ENCODE measurements at regions not wholly inside any gene's neighbourhood (a gene's known extent, or its start where the extent isn't known, plus 50 kb on each side); places are given as distances from the start of the nearest gene placed in this dataset.
"Not testable (repeated sequence)": the region's sequence is repeated elsewhere in the genome, so short reads cannot be mapped to it uniquely, and the experiment has no call there.

DNA sequence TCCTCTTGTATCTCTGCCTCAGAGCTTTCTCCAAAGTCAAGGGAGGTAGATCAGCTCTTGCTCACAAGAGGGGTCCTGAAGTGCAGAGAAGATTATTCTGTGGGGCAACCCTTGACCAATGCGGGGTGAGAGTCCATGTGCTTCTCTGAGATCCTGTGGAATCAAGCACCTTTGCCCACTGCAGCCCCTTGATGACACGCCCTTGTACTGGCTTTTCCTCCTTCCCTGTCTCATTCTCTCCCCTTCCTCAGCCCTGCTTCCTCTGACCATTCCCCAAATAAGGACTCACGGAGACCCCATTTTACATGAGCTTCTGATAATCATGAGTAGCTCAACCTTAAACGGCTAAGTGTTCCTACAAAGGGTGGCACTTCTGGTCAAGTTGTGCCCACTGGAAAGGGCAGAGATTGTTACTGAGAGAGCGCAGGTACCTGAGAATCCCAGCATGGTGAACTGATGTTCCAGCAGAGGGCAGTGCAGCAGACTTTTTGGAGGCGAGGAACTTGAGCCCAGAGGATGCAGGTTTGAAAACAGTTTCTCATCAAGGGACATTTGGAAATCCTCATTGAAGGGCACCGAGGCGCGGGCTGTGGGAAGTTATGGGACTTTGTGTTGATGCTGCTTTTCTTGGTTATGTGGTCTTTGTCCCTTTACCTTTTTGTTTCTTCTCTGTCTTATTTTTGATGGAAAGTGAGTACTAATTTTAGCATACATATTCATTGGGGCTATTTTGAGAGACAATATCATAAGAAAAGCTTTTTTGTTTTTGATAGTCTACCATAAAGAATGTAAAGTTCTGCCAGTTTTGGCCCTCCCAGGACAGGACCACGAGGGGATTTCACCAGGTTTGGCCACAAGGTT, 201.3 kb downstream of the RBM46 start:
- DNase-seq (ENCODE audit: low read depth in 1 of 2, low spot score in 1 of 2), result peak in 1 of 2 donors; percentile 3

DNA sequence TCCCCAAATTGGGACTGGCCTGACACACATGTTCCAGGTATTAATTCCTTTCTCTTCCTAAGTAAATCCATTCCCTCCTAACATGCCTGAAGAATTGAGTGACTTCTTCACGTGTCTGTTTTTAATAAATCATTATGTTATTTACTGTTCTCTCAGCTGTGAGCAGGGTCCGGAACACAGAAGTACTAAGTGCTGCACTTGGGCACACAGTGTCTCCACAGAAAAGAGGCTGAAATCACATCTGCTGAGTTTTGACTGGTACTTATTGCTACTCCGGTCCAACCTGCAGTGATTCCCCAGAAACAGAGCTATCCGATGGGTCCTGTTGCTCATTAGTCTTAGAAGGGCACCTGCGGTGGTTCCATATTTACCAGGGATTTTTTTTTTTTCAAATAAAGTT, 202.6 kb downstream of the RBM46 start:
- no peak for DNase-seq (ENCODE audit: low read depth in 1 of 2, low spot score in 1 of 2)

DNA sequence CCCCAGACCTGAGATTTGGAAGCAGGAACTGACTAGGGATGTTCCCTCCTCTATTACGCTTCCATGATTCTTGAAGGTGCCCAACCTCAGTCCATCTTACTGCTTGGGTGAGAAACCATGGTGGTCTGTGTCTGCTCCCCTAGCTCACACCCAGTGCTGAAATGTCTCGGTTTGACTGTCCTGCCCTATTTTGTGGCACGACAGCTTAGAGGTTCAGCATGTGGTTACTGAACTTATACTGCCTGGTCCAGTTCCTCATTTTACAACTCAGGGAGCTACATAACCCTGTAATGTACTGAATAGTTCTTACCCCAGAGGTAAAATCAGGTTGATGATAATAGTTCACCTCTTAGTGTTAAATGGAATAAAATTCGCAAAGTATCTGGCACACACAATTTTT, 203.1 kb downstream of the RBM46 start:
- DNase-seq (ENCODE audit: low read depth in 1 of 2, low spot score in 1 of 2), result no peak

DNA sequence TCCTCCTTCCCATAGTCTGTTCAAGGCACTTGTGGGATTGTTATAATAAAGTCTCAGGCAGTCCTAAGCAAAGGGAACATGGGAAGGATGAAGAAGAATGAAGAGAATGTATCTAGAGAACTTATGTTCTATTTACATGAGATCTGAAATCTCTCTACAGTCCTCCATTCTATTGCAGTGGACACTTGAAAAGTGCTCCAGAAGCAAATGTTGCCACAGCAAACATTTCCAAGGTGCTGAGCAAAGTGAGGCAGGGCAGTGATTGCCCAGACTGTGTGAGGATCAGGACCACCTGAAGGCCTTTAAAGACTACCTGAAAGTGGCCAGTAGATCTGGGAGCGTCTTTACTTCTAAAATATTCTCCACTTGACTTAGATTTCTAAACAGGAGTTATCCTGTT, 203.5 kb downstream of the RBM46 start:
- no peak for DNase-seq (ENCODE audit: low read depth in 1 of 2, low spot score in 1 of 2)

DNA sequence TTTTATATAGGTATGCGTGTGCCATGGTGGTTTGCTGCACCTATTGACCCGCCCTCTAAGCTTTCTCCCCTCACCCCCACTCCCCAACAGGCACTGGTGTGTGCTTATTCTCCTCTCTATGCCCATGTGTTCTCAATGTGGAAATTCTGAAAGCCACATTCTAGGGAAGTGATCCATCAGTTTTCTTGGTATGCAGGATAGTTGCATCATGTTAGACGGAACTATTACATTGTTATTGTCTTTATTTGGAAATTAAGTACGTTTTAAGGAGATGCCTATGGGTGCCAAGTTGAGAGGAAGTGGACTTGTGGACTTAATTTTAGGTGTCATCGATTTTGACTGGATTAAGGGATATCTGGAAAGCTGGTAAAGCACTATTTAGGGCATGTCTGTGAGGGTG, 204.6 kb downstream of the RBM46 start:
- no peak for DNase-seq (ENCODE audit: low read depth in 1 of 2, low spot score in 1 of 2)

DNA sequence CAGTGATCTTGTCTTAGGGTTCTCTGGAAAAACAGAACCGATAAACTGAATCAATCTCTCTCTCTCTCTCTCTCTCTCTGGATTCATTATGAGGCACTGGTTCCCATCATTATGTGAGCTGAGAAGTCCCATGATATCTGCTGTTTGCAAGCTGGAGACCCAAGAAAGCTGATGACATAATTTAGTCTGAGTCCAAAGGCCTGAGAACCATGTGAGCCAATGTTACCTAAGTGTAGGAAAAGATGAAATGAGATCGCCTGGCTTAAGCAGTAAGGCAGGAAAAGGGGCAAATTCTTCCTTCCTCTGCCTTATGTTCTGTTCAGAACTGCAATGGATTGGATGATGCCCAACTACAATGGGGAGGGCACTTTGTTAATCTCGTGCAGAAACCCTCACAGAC, 207.4 kb downstream of the RBM46 start:
- DNase-seq (ENCODE audit: low read depth in 1 of 2, low spot score in 1 of 2), result no peak

DNA sequence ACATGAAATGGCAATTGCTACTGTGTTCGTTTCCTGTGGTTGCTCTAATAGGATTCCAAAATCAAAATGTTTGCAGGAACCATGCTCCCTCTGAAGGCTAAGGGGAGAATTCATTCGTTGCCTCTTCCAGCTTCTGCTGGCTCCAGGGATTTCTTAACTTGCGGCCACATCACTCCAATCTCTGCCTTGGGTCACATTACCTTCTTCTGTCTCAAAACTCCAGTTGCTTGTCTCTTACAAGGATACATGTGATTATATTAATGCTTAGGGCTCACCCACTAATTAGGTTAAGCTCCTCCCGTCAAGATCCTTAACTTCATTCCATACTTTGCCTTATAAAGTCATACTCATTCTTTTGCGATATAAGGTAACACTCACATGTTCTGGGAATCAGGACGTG, 208.4 kb downstream of the RBM46 start:
- DNase-seq (ENCODE audit: low read depth in 1 of 2, low spot score in 1 of 2), result no peak

DNA sequence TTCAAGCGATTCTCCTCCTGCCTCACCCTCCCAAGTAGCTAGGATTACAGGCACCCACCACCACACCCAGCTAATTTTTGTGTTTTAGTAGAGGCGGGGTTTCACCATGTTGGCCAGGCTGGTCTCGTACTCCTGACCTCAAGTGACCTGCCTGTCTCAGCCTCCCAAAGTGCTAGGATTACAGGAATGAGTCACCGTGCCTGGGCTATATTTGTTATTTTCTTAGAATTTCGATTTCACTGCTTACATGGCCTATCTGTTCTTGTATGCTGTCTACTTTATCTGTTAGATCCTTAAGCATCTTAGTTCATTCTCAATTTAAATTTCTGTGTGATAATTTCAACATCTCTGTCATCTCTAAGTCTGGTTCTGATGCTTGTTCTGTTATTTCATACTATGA, 210.6 kb upstream of the NPY2R start:
- not testable (repeated sequence) for DNase-seq (ENCODE audit: low read depth in 1 of 2, low spot score in 1 of 2)

DNA sequence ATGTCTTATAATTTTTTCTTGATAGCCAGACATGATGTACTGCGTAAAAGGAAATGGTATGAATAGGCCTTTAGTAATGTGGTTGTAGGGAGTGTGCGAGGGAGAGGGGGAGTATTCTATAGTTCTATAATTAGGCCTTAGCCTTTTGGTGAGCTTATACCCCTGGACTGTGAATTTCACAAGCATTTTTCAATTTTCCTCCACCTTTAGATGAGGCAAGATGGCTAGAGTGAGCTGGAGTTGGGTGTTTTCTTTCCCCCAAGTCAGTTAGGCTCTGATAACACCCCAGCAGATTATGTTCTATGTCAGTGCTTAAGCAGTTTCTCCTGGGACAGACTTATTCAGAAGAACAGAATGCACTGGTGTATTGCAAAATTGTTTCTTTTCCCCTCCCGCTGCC, 210.2 kb upstream of the NPY2R start:
- DNase-seq (ENCODE audit: low read depth in 1 of 2, low spot score in 1 of 2), result no peak

DNA sequence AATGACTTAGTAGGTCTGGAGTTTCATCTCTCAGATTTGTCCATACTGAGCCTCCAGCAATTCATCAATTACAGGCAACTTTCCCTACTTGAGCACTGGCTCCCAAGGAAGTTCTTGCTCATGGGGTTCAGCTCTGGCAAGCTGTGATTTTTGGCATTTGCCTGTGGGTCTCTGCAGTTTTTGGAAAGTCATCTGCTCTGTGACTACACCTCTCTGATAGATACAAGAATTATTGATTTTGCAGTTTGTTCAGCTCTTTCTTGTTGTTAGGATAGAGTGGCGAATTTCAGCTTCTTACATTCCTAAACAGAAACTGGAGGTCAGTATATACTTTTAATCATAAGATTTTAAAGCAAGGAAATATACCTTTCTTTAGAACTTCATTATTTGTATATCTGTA, 209.7 kb upstream of the NPY2R start:
- no peak for DNase-seq (ENCODE audit: low read depth in 1 of 2, low spot score in 1 of 2)

DNA sequence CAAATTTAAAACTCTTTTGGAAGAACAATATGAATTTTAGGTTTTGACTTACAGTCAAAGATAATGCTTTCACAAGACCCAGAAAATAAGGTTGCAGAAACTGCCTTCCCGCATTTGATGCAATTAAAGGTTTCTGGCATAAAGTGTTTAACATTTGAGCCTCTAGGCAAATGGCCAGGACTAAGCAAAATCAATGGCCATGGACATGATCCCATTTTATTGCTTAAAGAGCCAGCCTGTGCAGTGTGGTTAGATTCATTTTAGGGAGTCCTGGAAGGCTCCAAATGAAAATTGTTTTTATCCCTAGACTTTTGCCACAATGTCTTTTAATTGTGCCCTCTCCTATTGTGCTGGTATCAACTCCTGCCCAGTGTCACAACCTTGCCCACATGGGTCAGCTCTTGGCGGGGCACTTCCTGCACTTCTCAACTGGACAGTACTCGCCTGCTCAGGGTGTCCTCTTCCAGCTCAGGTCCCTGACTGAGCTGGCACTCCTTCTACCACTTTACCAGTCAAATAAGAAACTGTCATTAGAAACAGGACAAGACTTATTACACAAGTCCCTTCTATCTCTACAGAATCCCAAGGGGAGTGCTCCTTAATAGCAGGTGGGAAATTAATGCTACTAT, 208.4 kb upstream of the NPY2R start:
- no peak for DNase-seq (ENCODE audit: low read depth in 1 of 2, low spot score in 1 of 2)

DNA sequence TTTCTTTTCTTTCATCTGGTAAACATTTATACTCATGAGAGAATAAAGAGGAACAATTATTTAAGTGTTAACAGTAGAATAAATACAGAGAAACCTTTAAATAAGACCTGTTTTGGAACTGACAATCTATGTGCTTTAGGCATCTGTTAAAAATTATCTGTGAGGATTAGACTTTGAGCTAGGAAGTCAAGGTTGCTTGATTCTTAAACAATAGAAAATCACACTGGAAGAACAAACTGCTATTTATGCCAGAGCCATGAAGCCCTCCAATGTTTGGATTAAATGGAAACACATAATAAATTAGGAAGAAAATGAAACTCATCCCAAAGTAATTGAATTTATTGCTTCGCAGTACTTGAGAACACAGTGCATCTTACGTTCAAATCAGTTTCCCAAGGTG, 207.2 kb upstream of the NPY2R start:
- no peak for DNase-seq (ENCODE audit: low read depth in 1 of 2, low spot score in 1 of 2)

DNA sequence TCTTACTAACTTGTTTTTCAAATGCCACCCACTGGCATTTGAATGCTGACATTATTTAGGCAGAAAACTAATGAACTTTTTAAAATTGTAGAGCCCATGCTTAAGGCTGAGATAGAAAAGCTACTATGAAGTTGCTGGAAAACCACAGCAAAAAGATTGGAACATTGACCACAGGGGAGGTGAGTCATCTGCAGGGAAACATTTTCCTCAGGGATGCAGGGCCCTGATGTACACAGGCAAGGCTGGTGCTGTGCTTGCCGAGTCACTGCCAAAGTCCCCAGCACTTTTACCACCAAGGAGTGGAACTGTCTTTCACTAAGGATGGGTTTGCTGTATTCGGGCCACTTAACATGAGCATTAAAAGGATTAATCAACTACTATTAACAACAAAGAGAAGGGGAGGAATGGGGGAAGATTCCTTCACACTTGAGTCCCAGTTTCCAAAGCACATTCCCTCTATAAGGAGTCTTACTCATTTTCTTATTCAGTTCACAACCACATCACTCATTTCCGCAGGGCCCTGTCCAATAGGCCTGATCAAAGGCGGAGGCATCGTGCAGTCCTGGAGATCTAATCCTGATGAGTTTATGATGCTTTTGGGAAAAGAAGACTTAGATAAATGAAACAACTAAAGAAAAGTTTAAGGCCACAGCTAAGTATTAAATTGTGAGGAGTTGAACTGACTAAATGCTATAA, 202.9 kb upstream of the NPY2R start:
- no peak for DNase-seq (ENCODE audit: low read depth in 1 of 2, low spot score in 1 of 2)

DNA sequence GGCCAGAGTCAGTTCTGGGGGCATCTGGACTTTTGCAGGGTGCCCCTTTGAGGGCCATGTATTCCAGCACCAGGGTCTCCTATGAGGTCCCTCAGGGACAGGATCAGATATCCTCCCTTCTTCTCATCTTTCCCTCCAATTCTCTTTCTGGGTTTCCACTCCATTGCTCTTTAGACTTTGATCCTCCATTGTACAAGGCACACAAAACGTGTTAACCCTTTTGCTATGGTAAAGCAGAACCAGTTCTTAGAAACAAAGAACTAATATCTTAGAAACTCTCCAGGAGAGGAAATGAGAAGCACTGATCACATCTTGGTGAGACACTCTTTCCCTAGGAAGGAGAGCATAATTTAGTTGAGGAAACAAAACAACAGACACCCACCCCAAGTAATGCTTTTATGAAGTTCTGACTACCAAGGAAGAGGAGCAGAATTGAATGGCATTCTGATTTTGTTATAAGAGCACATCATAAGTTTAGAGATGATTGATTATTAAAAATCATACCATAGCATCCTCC, 200.7 kb upstream of the NPY2R start:
- DNase-seq (ENCODE audit: low read depth in 1 of 2, low spot score in 1 of 2), result no peak

DNA sequence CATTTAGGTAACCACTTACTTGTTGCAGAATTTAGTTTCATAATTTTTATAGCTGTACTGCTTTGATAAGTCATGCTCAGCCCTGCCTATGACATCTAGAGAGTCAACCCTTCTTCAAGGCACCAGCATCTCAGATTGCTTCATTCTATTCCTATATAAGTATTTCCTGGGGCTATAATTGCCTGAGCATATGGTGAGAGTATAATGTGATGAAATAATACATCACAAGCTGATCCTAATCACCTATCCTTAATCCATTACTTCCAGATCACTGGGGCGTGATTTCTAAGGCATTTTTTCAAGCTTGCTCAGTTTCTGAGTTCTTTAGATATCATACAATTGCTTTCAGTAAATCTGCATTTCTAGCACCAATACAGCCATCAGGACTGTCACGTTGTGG, 200.0 kb upstream of the NPY2R start:
- DNase-seq (ENCODE audit: low read depth in 1 of 2, low spot score in 1 of 2), result no peak

DNA sequence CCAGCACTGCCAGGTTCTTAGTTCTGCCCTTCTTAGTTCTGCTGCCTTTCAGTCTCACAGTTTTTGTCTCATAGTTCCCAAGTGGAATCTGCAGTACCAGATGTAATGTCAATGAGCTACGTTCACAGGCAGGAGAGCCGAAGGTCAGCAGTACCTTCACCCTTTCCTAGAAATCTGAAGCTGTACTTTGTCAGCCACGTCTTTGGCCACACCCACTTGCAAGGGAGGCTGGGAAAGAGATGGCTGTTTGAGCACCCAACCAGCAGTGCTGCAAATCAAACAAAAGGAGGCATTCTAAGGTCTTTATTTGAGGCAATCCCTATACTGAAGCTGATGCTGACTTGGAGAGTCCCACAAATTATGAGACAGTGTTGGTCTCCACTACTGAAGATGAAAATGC, 199.1 kb upstream of the NPY2R start:
- DNase-seq (ENCODE audit: low read depth in 1 of 2, low spot score in 1 of 2), result no peak

DNA sequence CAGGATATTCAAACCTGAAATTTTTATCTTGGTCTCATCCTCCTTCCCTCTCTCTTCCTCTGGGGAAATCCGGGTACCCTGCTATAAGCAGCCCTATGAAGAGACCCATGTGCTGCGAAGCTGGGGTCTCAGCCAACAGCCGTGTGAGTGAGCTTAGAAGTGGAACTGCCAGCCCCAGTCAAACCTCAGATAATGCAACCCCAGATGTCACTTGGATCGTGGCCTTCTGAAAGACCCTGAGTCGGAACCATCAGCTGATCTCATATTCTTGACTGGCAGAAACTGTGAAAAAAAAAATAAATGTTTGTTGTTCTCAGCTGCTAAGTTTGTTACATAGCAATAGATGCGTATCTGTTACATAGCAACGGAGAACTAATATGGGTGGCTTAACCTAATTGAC, 198.1 kb upstream of the NPY2R start:
- DNase-seq (ENCODE audit: low read depth in 1 of 2, low spot score in 1 of 2), result no peak

DNA sequence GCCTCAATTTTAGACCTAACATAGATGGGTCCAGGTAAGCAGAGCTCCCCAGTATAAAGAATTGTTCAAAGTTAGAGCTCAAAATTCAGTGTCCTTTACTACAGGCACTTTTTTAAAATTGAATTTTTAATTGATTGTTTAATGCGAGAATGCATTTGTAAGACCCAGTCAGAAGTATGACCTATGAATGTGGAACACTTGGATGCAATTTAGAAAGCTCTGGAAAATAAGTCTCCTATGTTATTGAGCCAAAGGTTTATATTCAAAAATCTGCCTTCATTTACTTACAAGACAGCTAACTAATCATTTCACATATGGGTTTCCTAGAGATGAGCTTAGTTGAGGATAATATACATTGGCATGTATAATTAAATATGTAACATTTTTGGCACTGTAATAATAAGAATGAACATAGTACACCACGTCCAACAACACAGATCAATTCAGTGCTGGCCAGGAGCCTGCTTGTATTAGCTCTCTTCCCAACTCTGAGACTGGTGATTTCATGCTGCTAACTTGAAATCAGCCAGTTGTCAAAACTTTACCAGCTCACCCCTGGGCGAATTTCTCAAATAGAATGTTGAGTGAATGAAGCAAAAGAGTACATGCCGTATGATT, 197.2 kb upstream of the NPY2R start:
- no peak for DNase-seq (ENCODE audit: low read depth in 1 of 2, low spot score in 1 of 2)

DNA sequence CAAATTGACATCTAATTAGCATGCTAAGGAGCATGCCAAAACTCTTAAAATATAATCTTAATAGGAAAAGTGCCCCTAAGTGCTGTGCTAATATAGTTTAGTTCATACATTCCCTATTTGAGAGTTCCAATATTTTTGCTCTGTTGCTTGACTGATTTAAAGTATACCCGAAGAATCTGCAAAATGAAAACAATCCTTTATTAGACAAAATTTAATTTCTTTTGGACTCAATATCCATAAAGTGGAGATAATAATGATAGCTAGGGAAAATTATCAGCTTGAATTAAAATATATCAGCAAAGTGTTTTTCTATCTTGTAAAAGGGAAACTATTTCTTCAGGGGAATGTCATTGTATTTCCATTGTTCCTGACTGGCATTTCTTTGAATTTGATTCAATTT, 196.0 kb upstream of the NPY2R start:
- no peak for DNase-seq (ENCODE audit: low read depth in 1 of 2, low spot score in 1 of 2)

DNA sequence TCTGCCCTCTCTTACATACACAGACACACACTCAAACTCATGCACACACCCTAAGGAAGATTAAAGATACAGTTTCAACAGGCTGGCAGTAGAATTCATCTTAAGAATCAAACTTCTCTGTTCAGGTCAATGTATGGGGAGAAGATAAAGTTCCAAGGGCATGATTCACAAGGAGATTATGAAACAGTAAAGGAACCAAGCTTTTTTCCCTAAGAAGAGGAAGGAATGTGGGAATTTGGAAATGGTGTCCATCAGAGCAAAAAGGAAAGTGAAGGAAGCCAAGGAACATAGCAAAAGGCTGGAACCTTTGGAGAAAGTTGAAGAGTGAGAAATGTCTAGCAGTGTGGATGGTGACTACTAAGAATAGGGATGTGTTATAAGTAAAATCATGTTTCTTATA, 191.0 kb upstream of the NPY2R start:
- DNase-seq (ENCODE audit: low read depth in 1 of 2, low spot score in 1 of 2), result no peak

DNA sequence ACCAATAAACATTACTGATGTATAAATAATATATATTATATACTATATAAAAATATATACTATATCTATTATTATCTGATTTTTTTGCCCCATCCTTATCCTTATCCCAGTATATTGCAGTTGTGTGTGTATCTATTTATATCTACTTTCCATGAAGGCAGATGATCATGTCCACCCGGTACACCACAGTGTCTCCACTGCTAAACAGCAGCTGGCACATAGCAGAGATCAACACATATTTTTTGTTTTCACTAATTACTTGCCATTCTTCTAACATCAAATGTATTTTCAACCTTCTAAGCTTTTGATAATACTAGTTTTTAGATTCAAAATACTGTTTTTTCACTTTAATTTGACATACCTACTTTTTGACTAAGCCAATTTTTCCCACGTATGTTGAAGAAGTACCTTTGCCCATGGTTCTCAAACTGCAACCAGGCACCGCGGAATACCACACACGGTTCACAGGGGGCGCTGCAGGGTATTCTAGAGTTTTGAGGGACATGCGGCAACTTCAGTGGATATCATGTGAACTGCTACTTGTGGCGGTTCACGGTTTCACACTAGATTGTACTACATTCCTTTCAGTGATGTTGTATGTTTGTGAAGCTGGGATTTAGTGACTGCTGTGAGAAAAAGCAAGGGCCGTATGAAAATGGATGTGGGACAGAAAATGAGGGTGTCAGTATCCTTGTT, 182.5 kb upstream of the NPY2R start:
- DNase-seq (ENCODE audit: low read depth in 1 of 2, low spot score in 1 of 2), result no peak

Data from activated CD4-positive, alpha-beta T cell treated with anti-CD3 and anti-CD28 coated beads, Interleukin-2, amount 50 U/mL, for 24 hours (primary cell).